GM19043 (cell line): ENCODE measurements at regions not wholly inside any gene's neighbourhood (a gene's known extent, or its start where the extent isn't known, plus 50 kb on each side); places are given as distances from the start of the nearest gene placed in this dataset.
"Not testable (repeated sequence)": the region's sequence is repeated elsewhere in the genome, so short reads cannot be mapped to it uniquely, and the experiment has no call there.

Source experiments
- ATAC-seq: cut with Tn5 transposase; IDR thresholded peaks from one replicate; pipeline ENCODE4 v1.9.1; 2021; ENCODE audit warnings: low read depth; ENCODE audit not compliant: unreplicated experiment

DNA sequence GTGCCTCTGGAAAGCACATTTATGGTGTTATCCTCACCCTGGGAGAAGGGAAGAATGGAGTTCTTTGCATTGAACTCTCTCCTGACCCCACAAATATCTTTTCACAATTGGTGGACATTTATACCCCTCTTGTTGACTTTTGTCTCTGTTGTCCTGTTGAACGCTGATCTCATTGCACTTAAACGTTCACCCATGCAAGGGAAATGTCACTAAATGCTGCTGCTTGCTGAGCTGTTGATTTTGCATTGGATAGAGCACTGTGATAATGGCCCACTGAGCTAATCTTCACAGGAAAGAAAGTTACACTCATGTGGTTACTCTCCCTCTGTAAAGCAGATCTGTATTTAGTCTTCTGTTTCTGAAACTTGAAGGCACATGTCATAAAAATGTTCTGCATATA lies 133.4 kb downstream of the FZD1 start:
- no peak for ATAC-seq

DNA sequence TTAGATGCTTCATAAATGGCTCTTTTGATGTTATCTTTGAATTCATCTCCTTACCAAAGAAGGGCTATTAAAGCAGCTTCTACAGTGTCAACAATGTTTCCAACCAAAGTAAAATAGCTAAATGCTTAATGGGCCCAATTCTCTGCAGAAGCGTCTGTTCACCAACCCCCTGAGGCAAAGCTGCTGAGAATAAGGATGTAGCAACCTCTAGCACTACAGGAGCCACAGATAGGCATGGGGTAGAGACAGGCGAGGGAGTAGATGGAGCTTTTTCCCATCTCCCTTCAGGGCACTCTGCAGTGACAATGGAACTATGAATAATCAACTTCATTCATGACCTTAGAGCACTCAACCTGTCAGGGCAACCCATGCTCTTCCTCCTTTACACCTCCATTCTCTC lies 134.1 kb downstream of the FZD1 start:
- ATAC-seq = no peak

DNA sequence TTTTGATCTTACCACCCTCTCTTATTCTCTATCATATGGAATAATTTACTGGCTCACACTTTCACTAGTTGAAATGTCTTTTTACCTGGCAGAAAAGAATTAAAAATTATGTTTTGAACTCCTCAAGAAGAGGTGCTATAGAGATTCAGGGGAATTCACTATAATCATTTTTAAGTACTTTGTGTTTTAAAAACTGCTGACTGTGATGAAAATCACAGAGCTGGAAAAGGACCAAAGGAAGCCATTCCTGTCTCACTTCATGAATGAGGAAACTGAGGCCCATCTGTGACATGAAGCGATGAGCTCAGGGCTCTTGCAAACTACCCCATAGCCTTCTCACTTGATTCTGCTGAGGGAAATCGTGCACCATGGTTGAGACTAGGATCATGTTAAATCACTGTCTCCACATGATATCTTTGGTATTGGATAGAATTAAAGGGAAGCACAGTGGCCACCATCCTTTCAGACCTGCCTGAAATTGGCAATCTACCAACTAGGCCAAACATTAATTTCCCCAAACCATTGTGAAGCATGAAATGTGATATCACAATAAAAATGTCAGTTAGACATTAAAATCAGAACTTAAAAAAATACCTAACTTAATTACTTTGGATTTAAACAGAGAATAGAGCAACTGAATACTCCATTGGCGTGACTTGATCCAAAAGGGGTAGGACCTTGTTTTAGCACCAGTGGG lies 141.0 kb downstream of the FZD1 start:
- ATAC-seq = no peak

DNA sequence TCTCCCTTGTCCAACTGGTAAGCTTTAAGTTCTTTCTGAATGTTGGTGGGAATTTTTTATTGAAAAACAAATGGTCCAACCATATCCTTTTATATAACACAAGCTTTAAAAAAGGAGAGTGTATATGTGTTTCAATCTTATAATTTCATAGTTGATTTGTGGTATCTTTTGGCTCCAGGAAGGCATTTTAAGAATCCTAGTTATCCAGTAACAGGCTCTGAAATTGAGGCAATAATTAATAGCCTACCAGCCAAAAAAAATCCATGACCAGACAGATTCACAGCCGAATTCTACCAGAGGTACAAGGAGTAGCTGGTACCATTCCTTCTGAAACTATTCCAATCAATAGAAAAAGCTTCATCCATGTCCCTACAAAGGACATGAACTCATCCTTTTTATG lies 141.6 kb downstream of the FZD1 start:
- not testable (repeated sequence) for ATAC-seq

DNA sequence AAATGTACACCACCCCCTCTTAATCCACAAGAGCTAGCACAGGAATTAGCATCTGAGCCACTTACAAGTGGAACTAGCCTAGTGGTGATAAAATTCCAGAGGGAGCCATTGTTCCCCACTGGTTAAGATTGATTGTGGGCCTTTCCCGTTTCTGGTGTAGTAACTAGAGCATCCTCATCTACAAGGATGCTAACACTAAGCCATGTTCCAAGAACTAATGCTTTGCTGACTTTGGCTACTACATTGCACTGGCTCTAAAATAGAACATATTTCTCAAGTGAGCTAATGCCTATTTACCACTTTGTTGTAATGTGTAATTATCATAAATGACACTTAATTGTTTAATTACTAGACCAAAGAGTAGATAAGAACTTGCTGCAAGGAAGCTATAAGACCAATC lies 143.7 kb downstream of the FZD1 start:
- no peak for ATAC-seq

DNA sequence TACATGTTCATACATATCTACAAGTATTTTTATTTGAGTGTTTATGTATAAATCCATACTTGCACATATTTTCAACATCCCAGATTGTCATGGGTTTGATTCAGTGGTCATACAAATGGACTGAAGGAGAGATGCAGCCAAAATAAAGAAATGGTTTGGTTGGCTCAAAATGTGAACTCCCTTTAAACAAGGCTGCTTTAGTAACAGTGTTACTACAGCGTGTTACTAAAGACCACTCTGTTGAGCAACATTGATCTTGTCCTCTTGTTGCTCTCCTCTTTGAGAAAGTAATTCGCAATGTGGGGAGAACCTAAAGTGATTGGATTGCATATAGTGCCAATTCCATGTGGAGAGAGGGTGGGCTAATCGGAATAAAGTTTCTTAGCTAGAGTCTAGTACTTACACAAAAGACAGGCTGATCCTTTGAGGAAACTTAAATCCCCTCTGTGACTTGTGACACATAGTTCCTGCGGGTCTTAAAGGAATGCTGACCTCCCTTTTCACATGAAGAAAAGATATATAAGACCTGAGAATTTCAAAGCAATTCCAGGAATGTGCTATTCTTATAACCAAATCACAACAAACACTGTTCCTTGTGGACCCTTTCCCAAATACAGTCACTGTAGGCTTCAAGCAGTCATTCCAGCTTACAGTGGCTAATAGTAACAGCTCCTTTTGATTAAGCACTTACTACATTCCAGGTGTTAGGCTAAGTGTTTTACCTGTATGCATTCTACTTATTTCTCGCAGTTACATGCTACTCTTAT lies 144.3 kb downstream of the FZD1 start:
- ATAC-seq = no peak

DNA sequence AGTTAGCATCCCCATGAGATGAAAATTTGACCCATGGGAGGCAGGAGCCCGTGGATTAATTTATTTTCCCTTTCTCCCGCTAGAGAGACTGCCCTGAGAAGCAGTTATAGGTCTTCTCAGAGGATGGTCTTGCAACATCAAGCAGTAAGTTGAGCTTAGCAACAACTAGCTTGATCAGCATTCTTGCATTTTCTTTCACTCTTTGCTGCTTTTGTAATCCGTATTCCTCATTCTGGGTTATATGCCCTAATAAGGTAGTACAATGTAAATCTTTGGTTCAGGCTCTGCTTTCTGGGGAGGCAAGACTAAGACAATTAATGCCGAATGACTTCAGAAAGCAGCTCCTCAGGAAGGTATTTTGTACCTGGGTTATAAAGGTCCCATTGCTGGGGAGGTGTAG lies 146.8 kb downstream of the FZD1 start:
- ATAC-seq = no peak

DNA sequence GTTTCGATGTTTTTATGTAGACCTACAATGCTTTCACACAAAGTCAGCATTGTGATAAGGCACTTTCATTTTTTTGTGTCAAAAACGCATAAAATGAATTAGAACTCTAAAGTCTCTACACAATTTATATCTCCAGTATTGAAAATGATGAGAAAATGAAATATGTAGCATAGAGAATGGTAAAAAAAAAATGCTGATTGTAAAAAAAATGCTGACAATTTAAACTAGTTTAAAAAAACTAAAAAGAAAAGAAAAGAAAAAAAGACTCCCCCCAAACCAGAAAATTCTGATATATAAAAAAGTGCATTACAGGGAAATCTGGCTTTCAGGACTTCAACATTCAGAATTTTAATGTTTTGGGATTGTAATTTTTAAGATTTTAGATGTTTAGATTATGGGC lies 148.1 kb downstream of the FZD1 start:
- no peak for ATAC-seq

DNA sequence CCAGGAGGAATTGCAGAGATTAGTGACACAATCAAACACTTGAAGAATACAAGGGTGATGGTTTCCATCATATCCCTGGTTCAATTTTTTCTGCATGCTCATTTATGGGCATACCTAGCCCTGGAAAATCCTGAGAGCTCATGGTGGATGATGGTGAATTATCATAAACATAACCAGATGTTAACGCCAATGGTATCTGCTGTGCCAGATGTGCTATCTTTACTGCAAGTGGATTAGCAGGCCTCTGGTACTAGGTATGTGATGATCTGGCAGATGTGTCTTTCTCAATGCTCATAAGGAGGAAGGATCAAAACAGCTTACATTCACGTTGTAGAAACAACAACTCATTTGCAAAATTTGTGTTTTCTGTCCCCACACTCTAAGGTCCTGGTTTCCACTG lies 150.5 kb downstream of the FZD1 start:
- ATAC-seq = no peak

DNA sequence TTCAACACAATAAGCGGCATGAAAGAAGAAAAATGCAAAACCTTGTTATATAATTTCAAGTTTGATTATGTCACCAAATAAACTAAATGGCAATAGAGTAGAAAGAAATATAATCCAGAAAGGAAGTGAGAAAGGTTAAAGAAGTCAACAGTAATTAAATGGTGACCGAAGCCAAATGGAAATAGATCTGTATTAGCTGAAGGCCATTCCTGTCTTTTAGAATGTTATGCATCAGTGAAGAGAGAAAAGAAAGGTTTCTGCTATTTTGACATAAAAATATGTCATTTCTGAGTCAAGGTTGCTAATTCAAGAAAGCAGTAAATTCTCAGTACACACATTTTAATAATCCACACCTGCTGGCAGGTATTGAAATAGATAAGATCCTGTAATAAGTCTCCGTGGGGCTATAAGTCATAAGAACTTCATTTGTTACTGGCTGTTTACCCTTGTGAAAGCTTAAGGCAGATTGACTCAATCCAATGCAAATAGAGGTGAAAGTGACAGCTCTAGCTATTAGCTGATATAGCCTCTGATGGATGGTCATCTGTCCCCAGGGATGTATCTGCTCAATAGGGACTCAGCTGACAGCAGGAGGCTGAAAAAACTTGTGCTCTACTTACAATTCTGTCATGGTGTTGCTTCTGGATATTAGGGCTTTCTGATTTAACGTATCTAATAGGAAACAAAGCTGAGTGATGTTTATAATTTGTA lies 152.1 kb downstream of the FZD1 start:
- ATAC-seq = no peak

DNA sequence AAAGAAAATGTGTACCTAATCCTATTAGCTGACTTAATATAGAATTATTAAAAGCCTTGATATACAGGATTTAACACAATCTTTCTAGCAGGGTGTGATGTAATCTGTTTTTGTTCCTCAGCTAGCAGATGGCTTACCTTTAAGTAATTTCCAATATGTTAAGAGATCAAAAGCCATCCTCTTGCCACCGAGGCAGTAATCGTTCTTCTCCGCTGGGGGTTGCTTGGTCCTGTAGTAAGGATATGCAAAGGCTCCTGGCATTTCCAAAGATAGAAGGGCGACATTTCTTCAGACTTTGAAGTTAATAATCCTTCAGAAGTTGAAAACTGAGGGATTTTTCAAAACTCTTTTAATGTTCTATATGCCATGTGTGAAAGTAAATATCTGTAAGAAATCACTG lies 156.4 kb downstream of the FZD1 start:
- ATAC-seq = no peak

DNA sequence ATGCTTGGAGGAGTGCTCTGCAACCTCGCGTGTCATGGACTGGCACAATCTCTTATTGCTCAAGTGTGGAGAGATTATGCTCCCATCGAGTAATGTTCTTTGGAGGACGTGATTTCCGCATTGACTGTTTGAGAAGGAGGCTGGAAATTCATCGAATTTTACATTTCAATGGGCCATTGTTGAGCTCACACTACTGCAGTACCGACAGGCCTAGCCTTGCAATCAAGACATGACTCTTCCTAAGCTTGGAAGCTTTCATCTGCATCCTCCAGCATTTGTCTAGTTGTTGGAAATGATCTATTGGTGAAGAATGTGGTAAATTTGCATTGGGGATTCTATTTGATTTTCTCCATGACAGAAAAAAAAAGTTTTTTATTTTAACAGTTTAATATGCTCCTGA lies 156.8 kb downstream of the FZD1 start:
- ATAC-seq = no peak

DNA sequence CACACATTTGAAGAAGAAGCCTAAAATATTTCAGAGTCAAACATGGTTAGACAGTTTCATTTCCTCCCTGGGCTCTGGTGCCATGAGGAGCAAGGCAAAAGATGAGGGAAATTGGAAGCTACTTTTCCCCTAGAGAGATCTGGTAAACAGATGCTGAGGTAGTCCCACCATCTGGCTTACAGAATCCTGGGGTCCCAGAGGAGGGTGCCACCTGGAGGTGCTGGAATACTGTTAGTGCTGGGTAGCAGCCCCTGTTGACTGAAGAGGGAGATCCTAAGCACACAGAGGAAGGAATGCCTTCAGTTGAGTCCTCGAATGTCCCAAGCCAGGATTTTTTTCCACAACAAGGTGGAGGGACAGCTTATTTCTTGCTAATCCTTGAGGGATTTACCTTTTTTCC lies 160.1 kb downstream of the FZD1 start:
- no peak for ATAC-seq

DNA sequence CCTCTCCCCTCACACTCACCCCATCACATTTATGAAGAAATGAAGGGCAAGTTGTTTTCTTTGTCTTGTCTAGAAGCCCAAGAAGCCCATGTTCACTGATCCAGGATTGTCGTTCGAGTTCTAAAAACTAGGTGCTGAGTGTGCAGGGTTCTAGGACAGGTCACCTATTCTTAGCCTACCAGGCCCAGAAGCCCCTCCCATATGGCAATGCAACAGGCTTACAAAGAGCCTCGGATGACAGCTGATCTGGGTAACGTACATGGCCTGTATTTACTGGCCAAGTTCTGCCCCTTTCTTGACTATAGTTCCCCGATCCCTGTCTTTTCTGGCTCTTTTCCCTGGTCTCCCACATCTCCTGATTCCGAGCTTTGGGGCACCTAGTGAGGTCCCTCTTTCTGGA lies 160.9 kb downstream of the FZD1 start:
- ATAC-seq = no peak

DNA sequence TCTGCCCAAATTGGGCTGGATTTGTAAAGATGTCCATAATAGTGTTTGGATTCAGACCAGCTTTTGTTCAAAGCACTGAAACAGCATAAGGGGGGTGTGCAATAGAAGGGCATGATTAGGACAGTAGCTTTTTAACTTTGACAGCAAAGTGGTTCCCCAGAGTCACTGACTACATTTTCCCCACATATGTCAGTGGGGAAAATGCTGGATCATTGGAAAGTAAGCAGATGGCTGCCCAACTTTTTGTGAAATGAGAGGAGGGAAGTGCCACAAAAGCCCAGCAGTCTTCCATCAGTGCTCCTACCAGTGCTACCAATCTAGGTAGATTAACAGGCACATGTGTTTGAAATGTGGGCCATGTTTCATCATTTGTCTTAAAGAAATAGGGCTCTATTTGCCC lies 162.8 kb downstream of the FZD1 start:
- ATAC-seq = no peak

DNA sequence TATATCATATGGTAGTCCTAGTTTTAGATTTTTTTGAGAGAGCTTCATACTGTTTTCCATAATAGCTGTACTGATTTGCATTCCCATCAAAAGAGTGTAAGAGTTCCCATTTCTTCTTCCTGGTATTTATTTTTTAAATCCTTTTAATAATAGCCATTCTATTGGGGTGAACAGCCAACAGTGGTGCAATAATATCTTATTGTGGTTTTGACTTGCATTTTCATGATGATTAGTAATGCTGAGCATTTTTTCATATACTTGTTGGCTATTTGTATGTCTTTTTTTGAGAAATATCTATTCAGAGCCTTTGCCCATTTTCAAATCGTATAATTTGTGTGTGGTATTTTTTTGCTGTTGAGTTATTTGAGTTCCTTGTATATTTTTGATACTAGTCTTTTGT lies 167.4 kb downstream of the FZD1 start:
- ATAC-seq = no peak

DNA sequence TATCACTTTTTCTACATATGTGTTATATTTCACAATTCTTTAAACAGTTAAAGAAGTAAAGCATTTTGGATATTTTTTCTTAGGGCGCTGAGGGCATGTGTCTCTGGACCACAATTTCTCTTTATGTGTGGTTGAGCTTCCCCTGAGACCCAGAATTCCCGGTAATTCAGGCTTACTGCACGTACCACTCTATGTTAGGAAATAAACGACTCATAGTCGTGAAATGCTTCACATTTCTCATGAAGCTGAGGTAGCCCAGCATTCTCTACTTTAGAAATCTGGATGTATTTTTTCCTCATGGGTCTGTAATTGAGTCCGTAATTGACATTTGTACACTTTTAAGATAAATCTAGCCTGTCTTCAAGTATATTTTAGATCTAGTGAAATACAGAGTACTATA lies 170.6 kb downstream of the FZD1 start:
- ATAC-seq = no peak

DNA sequence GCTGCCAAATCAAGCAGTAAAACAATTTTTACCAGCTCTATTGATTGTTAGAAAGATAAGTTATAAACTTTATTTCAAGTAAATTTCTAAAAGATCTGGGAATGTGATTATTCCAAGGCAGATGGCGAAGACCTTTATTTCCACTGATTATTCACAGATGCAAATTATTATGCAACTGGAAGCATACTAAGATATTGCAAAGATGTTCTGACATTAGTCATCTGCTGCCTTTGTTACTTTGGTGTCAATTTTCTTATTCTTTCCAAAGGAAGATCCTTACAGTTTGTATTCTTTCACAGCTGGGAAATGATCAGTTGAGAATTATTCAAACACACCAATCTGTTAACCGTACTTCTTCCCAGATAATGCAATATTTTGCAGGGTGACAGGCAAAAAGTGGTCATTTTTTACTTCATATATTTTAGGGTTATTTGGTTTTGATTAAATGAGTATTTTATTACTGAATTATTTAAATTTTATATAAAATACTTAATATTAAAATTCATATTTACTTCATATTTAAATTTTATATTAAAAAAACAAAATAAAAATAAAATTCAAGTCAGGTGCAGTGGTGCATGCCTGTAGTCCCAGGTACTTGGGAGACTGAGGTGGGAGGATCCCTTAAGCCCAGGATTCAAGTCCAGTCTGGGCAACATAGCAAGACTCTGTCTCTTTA lies 171.3 kb downstream of the FZD1 start:
- no peak for ATAC-seq

DNA sequence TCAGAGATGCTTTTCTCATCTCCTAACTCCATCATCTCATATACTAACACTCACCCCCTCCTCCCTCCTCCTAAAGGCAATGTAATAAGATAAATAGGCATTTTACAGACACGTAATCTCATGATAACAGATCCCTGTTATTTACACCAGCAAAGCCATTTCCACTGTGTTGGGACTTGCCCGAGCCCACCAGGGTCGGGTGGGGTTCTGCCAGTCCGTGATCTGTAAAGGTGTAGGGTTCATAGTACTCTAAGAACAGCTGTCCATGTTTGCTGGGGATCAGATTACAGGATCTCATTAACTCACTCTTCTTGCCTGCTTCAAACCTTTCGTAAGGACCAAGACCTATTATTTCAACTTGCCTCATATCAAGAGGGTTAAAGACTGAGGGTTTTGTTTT lies 172.4 kb downstream of the FZD1 start:
- ATAC-seq = no peak

DNA sequence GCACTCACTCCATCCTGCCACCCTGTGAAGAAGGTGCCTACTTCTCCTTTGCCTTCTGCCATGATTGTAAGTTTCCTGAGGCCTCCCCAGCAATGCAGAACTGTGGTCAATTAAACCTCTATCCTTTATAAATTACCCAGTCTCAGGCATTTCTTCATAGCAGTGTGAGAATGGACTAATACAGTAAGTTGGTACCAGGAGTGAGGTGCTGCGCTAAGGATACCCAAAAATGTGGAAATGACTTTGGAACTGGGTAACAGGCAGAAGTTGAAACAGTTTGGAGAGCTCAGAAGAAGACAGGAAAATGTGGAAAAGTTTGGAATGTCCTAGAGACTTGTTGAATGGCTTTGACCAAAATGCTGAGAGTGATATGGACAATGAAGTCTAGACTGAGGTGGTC lies 176.0 kb downstream of the FZD1 start:
- ATAC-seq = not testable (repeated sequence)

DNA sequence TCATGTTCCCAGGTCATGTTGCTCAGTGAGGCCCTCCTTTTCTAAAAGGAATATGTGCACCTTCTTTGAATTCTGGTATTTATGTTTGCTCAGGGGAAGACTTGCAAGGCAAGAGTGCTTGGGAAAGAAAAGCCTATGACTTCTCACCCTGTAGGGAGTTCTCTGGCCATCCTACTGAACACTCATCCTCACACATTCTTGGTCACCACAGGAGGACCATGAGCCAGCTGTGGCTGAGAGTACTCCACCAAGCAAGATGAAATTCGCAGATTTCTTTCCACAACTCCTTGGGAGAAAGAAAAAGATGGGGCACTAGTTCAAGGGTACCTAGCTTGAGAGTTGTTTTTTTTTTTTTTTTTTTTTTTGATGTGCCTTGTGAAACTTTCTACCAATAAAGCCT lies 179.6 kb downstream of the FZD1 start:
- no peak for ATAC-seq
